ENCODE measurements at regions not wholly inside any gene's neighbourhood (a gene's known extent, or its start where the extent isn't known, plus 50 kb on each side); places are given as distances from the start of the nearest gene placed in this dataset.

DNA sequence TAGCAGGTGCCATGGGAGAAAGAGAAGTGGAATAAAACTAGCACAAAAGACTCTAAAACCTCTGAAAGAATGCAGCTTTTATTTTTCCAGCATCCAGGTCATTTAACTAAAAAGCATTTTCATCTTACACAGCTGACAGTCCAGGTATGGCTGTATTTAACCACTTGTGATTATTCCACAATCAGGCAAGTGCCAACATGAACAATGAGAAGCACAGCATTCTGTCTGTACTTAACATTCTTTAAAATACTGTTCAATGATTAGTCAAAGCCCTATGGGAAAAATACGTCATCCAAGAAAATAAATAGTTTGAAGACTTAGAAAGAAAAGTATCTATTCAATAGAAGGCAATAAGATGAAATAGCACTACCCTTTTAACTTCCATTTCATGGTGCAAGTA is 246.9 kb downstream of the LIG4 start:
- no TSS peak for BruUV-seq (replicated peaks)
- TF ChIP-seq EZH2phosphoT487 (IDR thresholded peaks at IDR 0.05; ENCODE audit: borderline replicate concordance, low read length) (no peak), EZH2 (IDR thresholded peaks at IDR 0.05; ENCODE audit: low read length, unreplicated experiment) (no peak)
- TF ChIP-seq, protein P1, sequence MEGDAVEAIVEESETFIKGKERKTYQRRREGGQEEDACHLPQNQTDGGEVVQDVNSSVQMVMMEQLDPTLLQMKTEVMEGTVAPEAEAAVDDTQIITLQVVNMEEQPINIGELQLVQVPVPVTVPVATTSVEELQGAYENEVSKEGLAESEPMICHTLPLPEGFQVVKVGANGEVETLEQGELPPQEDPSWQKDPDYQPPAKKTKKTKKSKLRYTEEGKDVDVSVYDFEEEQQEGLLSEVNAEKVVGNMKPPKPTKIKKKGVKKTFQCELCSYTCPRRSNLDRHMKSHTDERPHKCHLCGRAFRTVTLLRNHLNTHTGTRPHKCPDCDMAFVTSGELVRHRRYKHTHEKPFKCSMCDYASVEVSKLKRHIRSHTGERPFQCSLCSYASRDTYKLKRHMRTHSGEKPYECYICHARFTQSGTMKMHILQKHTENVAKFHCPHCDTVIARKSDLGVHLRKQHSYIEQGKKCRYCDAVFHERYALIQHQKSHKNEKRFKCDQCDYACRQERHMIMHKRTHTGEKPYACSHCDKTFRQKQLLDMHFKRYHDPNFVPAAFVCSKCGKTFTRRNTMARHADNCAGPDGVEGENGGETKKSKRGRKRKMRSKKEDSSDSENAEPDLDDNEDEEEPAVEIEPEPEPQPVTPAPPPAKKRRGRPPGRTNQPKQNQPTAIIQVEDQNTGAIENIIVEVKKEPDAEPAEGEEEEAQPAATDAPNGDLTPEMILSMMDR (conservative IDR thresholded peaks at IDR 0.05; ENCODE audit: low read depth, low read length), result no peak
- intact Hi-C loops (cut with micrococcal nuclease), result no loop called here
- CTCF ChIA-PET, result no interaction called here
- H3K27me3 ChIP-seq (ENCODE audit: low read length), result no peaks in the 10 kb centered on the region
- H2AFZ ChIP-seq (ENCODE audit: low read length), result no peak overlapping the region
- no peaks in the 10 kb centered on the region for H4K20me1 ChIP-seq (ENCODE audit: low read length)
- ATAC-seq (no peak), DNase-seq (no peak)
- no peaks in the 10 kb centered on the region for H3K9me2 ChIP-seq (replicated peaks; ENCODE audit: low read length)
- H3K4me1 ChIP-seq (ENCODE audit: insufficient read depth, low read length), result no peaks in the 10 kb centered on the region
- POLR2A ChIA-PET (ENCODE audit: unreplicated experiment), result no interaction called here
- no peaks in the 10 kb centered on the region for H3K36me3 ChIP-seq (ENCODE audit: low read depth, low read length)
- H3K9ac ChIP-seq (ENCODE audit: low read length), result no peak overlapping the region
- no peak overlapping the region for H3K4me2 ChIP-seq (ENCODE audit: low read length)
- no peaks in the 10 kb centered on the region for H3F3A ChIP-seq (ENCODE audit: low read length, unreplicated experiment)
- no peaks in the 10 kb centered on the region for H3K79me2 ChIP-seq (ENCODE audit: low read length)
- no peaks in the 10 kb centered on the region for H3K9me3 ChIP-seq (ENCODE audit: low read length)
- H3K4me3 ChIP-seq (ENCODE audit: low read length), result no peak overlapping the region
- no peak overlapping the region for H3K27ac ChIP-seq (ENCODE audit: low read length)

DNA sequence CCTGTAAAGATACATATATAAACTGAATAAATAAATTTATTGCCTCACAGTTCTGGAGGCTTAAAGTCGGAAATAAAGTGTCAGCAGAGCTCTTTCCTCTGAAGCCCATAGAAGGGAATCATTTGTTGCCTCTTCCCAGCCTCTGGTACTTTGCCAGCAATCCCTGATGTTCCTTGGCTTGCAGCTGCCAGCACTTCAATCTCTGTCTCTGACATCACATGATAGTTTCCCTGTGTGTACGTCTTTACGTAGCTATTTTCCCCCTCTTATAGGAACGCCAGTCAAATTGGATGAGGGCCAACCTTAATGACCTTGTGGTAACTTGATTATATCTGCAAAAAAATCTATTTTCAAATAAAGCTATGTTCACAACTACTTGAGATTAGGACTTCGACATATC is 250.9 kb downstream of the LIG4 start:
- Histone ChIP-seq H4K20me1 (ENCODE audit: low read length) (no peaks in the 10 kb centered on the region), H3K9me3 (ENCODE audit: low read length) (no peaks in the 10 kb centered on the region), H3K9ac (ENCODE audit: low read length) (no peak overlapping the region), H3K4me1 (ENCODE audit: insufficient read depth, low read length) (peaks cover 9% of the 10 kb centered on the region; the same call in 1 of the 2 replicates), H2AFZ (ENCODE audit: low read length) (no peak overlapping the region), H3K4me3 (ENCODE audit: low read length) (no peak overlapping the region), H3K27me3 (ENCODE audit: low read length) (no peaks in the 10 kb centered on the region), H3K27ac (ENCODE audit: low read length) (no peak overlapping the region), H3K36me3 (ENCODE audit: low read depth, low read length) (no peaks in the 10 kb centered on the region), H3K4me2 (ENCODE audit: low read length) (no peak overlapping the region), H3K9me2 (replicated peaks; ENCODE audit: low read length) (no peaks in the 10 kb centered on the region), H3F3A (ENCODE audit: low read length, unreplicated experiment) (no peaks in the 10 kb centered on the region), H3K79me2 (ENCODE audit: low read length) (no peaks in the 10 kb centered on the region)
- POLR2A ChIA-PET (ENCODE audit: unreplicated experiment), result no interaction called here
- CTCF ChIA-PET, result no interaction called here
- DNase-seq (no peak), ATAC-seq (no peak)
- no TSS peak for BruUV-seq (replicated peaks)
- intact Hi-C loops (cut with micrococcal nuclease), result no loop called here
- TF ChIP-seq EZH2 (IDR thresholded peaks at IDR 0.05; ENCODE audit: low read length, unreplicated experiment) (no peak), EZH2phosphoT487 (IDR thresholded peaks at IDR 0.05; ENCODE audit: borderline replicate concordance, low read length) (no peak)
- TF ChIP-seq, protein P1 (conservative IDR thresholded peaks at IDR 0.05; ENCODE audit: low read depth, low read length), result no peak

DNA sequence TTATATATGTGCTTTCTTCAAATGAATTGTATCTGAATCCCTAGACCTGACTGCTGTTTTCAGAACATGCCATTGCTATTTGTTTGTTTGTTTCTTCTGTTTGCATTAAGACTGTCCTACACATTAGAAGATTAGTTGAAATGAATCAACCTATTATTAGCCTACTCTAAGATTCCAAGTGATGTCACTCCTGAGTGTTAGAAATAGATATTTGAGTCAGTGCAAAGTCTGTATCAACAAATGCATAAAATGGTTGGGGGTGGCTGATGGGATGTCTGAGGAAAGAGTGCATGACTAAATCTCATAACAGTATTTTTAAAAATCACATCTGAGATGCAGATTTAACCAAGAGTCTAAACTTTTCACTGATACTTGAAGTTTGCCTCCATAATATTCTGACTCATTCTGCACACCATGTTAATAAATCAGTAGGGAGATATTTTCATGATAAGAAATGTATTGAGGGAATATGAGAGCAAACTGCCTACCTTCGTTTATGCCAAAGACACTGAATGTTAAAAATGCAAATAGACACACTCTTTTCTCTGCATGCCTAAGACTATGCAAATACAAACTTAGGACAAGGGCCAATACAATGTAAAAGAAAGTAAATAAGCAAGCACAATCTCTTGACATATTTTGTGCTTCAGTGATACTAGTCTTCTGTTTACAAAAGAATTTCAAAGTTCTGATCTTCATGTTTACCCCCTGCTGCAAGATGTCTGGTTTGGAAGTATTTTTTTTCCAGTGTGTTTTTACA is 253.3 kb downstream of the LIG4 start:
- Histone ChIP-seq H3K27me3 (ENCODE audit: low read length) (no peaks in the 10 kb centered on the region), H3K4me2 (ENCODE audit: low read length) (no peak overlapping the region), H3K9me3 (ENCODE audit: low read length) (no peaks in the 10 kb centered on the region), H3K4me3 (ENCODE audit: low read length) (no peak overlapping the region), H3K4me1 (ENCODE audit: insufficient read depth, low read length) (peaks cover 9% of the 10 kb centered on the region; the same call in 1 of the 2 replicates), H3F3A (ENCODE audit: low read length, unreplicated experiment) (no peaks in the 10 kb centered on the region), H3K36me3 (ENCODE audit: low read depth, low read length) (no peaks in the 10 kb centered on the region), H3K9ac (ENCODE audit: low read length) (no peak overlapping the region), H3K79me2 (ENCODE audit: low read length) (no peaks in the 10 kb centered on the region), H3K9me2 (replicated peaks; ENCODE audit: low read length) (no peaks in the 10 kb centered on the region), H4K20me1 (ENCODE audit: low read length) (no peaks in the 10 kb centered on the region), H2AFZ (ENCODE audit: low read length) (no peak overlapping the region), H3K27ac (ENCODE audit: low read length) (no peak overlapping the region)
- POLR2A ChIA-PET (ENCODE audit: unreplicated experiment), result no interaction called here
- ATAC-seq, result peak; percentile 74
- BruUV-seq (replicated peaks), result no TSS peak
- CTCF ChIA-PET, result no interaction called here
- TF ChIP-seq EZH2 (IDR thresholded peaks at IDR 0.05; ENCODE audit: low read length, unreplicated experiment) (no peak), EZH2phosphoT487 (IDR thresholded peaks at IDR 0.05; ENCODE audit: borderline replicate concordance, low read length) (no peak)
- TF ChIP-seq, protein P1 (conservative IDR thresholded peaks at IDR 0.05; ENCODE audit: low read depth, low read length), result no peak
- DNase-seq, result no peak
- intact Hi-C loops (cut with micrococcal nuclease), result no loop called here

Data from PC-3 (cell line).